Naive B cell (primary cell): ENCODE measurements at regions not wholly inside any gene's neighbourhood (a gene's known extent, or its start where the extent isn't known, plus 50 kb on each side); places are given as distances from the start of the nearest gene placed in this dataset.

ENCODE experiments used
- ATAC-seq, 2 donors: fragments of 150-1000 bp; cut with Tn5 transposase; 2 replicates each; pipeline ENCODE4 v1.10.0; 2021; ENCODE audit warnings: low read depth in 2 of 2, mild to moderate bottlenecking in 2 of 2, moderate library complexity in 2 of 2
- DNase-seq: peaks from one replicate; pipeline ENCODE4 v3.0.0; 2022
- H3K27ac Mint-ChIP-seq, 6 donors: one replicate each; pipeline ENCODE4 v1.8.0; 2020 to 2022; ENCODE audit warnings: mild to moderate bottlenecking in 6 of 6, mixed read lengths in 6 of 6, moderate library complexity in 5 of 6, inconsistent platforms in 2 of 6
- H3K27me3 Mint-ChIP-seq, 3 donors: one replicate each; pipeline ENCODE4 v1.8.0; 2021 to 2022; ENCODE audit warnings: mixed read lengths in 3 of 3, mild to moderate bottlenecking in 1 of 3
- H3K36me3 Mint-ChIP-seq, 2 donors: one replicate each; pipeline ENCODE4 v1.8.0; 2020 to 2022; ENCODE audit warnings: mixed read lengths in 2 of 2, inconsistent platforms in 1 of 2, mild to moderate bottlenecking in 1 of 2
- H3K4me1 Mint-ChIP-seq, 3 donors: one replicate each; pipeline ENCODE4 v1.8.0; 2020 to 2022; ENCODE audit warnings: mixed read lengths in 3 of 3, inconsistent platforms in 1 of 3, mild to moderate bottlenecking in 1 of 3, moderate library complexity in 1 of 3
- H3K4me3 Mint-ChIP-seq, 8 donors: one replicate each; pipeline ENCODE4 v1.8.0; 2020 to 2022; ENCODE audit warnings: mild to moderate bottlenecking in 8 of 8, mixed read lengths in 8 of 8, moderate library complexity in 8 of 8, inconsistent platforms in 2 of 8
- H3K9me3 Mint-ChIP-seq, 7 donors: one replicate each; pipeline ENCODE4 v1.8.0; 2020 to 2022; ENCODE audit warnings: mixed read lengths in 7 of 7, mild to moderate bottlenecking in 5 of 7, inconsistent platforms in 2 of 7, moderate library complexity in 1 of 7

DNA sequence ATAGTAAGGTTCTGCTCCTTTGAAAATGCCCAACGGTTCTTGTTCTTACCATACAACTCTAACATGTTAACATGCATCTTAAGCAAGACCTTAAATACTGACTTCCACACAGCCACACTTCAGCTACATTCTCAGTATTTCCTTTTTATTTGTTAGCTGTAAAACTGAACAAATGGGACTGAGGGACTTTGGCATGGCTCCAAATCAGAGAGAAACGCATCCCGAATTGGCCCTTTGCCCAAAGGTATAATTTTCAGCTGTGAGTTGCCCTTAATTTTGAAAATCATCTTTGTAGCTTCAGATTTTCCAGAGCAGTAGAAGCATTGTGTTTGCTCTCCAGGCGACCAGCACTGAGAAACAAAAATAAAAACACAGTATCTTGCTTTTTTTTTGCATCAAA lies 56.4 kb downstream of the NEUROD6 start:
- Mint-ChIP-seq H3K36me3 (no peaks in the 10 kb centered on the region), H3K4me1 (no peaks in the 10 kb centered on the region), H3K9me3 (peaks cover 0 to 9% (median 5%) of the 10 kb centered on the region in 7 donors), H3K27me3 (no peaks in the 10 kb centered on the region), H3K27ac (no peak overlapping the region), H3K4me3 (no peak overlapping the region)
- no peak for DNase-seq
- ATAC-seq: no peak

DNA sequence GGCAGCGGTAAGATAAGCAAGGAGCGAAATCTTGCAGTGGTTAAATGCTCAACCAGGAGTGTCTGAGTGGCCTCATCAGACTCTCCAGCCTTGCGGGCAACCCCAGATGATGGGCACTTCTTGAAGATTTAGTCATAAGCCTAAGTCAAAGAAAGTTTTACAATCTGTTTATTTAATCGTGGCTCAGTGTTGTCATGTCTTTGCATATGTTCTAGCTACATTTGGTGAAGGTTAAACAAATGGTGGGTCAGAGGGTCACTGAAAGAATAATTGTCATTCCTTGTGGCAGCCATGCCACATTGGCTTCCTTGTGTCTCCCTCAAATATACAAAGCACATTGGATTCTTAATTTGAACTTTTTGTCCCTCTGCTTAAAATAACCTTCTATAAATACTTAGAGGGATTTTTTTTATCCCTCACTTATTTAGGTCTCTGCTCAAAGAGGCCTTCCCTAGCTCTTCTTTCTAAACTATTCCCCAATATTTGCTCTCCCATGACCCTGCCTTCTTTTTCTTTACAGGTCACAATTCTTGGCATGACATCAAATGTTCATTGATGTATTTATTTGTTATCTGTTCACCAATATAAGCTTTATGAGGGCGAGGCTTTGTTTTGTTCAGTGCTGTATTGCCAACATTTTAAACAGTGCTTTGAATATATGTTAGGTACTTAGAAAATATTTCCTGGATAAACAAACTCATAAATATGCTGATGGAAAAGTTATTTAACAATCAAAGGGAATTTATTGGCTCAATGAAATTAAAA lies 68.7 kb downstream of the NEUROD6 start:
- no peaks in the 10 kb centered on the region for H3K36me3 Mint-ChIP-seq
- no peaks in the 10 kb centered on the region for H3K4me1 Mint-ChIP-seq
- H3K4me3 Mint-ChIP-seq: no peak overlapping the region
- ATAC-seq: no peak
- no peak overlapping the region for H3K27ac Mint-ChIP-seq
- H3K27me3 Mint-ChIP-seq: peaks cover 0 to 6% (median 4%) of the 10 kb centered on the region in 3 donors
- peaks cover 0 to 4% (median 0%) of the 10 kb centered on the region in 7 donors for H3K9me3 Mint-ChIP-seq
- no peak for DNase-seq

DNA sequence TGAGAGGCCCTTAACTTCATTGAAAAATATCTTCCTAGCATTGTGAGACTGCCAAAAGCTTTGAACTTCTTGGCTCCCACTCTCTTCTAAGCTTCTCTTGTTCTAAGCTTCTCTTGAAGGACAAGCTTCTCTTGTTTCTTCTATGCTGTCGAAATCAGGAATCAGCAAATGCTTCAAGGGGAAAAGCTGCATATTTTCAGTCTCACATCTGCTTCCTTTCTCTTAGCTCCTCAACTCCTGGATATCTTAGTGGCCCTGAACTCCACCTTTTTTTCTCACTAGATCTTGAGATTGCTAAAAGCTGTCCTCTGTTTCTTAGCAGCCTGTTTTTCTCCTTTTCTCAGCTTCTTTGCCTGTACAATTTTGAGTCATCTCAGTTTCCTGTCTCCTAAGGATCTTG lies 73.0 kb downstream of the NEUROD6 start:
- Mint-ChIP-seq H3K4me3 (no peak overlapping the region), H3K9me3 (peaks cover 0 to 8% (median 0%) of the 10 kb centered on the region in 7 donors), H3K36me3 (no peaks in the 10 kb centered on the region), H3K4me1 (no peaks in the 10 kb centered on the region), H3K27me3 (peaks cover 0 to 6% (median 4%) of the 10 kb centered on the region in 3 donors), H3K27ac (no peak overlapping the region)
- ATAC-seq (no peak), DNase-seq (no peak)

DNA sequence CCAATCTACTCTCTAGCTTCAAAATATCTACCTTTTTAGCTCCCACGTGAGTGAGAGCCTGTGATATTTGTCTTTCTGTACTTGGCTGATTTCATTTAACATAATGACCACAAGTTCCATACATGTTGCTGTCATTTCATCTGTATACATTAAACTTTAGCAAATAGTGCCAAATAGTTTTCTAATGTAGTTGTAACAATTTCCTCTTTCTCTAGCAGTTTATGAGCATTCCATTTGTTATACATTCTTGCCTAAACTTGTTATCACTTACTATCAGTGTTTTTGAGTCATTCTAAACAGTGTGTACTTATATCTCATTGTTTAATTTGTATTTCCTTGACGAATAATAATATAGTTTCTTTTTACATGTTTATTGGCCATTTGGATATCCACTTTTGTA lies 77.2 kb downstream of the NEUROD6 start:
- ATAC-seq: no peak
- DNase-seq: no peak
- H3K36me3 Mint-ChIP-seq: no peaks in the 10 kb centered on the region

GRCh38 chr7:31261341-31261740 lies 79.2 kb downstream of the NEUROD6 start:
- no peaks in the 10 kb centered on the region for H3K36me3 Mint-ChIP-seq
- H3K27ac Mint-ChIP-seq: no peak overlapping the region
- H3K9me3 Mint-ChIP-seq: peaks cover 0 to 4% (median 0%) of the 10 kb centered on the region in 7 donors
- DNase-seq (no peak), ATAC-seq (no peak)
- H3K4me3 Mint-ChIP-seq: no peak overlapping the region
- H3K4me1 Mint-ChIP-seq: no peaks in the 10 kb centered on the region
- H3K27me3 Mint-ChIP-seq: no peaks in the 10 kb centered on the region

More for the DNA sequence above, 77.2 kb downstream of the NEUROD6 start:
- Mint-ChIP-seq H3K27ac (no peak overlapping the region), H3K27me3 (no peaks in the 10 kb centered on the region), H3K9me3 (peaks cover 0 to 5% (median 0%) of the 10 kb centered on the region in 7 donors), H3K4me1 (no peaks in the 10 kb centered on the region), H3K4me3 (no peak overlapping the region)

DNA sequence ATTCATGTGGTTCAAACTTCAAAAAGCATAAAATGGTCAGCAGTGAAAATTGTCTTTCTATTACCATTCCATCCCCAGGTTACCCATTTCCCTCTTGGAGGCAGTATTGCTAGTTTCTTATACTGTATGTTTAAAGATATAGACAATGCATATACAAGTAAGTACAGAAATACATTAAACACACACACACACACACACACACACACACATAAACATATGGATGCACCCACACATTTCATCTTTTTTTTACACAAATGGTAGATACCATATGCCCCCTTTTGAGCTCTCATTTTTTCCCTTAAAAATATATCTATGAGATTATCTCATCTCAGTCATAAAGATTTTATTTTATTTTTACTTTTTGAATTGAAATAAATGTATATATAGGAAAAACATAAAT lies 79.7 kb downstream of the NEUROD6 start:
- H3K27me3 Mint-ChIP-seq: no peaks in the 10 kb centered on the region
- H3K4me1 Mint-ChIP-seq: no peaks in the 10 kb centered on the region
- peaks cover 0 to 4% (median 0%) of the 10 kb centered on the region in 7 donors for H3K9me3 Mint-ChIP-seq
- no peaks in the 10 kb centered on the region for H3K36me3 Mint-ChIP-seq
- DNase-seq (no peak), ATAC-seq (no peak)
- no peak overlapping the region for H3K4me3 Mint-ChIP-seq
- H3K27ac Mint-ChIP-seq: no peak overlapping the region

GRCh38 chr7:31258391-31258790 lies 82.1 kb downstream of the NEUROD6 start:
- DNase-seq (no peak), ATAC-seq (no peak)
- H3K4me3 Mint-ChIP-seq: no peak overlapping the region
- H3K27ac Mint-ChIP-seq: no peak overlapping the region
- H3K27me3 Mint-ChIP-seq: no peaks in the 10 kb centered on the region
- no peaks in the 10 kb centered on the region for H3K4me1 Mint-ChIP-seq
- H3K36me3 Mint-ChIP-seq: no peaks in the 10 kb centered on the region
- H3K9me3 Mint-ChIP-seq: peaks cover 0 to 4% (median 0%) of the 10 kb centered on the region in 7 donors

DNA sequence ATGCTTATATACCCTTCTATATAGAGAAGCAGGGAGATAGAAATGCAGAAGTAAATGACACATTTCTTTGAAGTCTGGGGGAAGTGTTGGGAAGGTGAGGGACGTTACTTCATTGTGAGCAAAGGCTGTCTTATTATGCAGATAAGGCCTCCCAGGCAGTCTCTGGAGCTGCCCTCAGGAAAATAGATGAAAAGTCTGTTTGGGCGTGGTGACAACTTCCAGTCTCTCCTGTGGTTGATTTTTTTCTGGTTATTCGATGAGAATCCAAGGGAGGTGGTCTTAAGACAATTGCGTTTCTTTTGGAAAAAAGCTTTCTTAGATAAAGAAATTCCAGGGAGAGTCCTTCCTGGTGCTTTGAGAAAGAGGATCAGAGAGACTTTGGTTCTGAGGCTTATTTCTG lies 84.0 kb downstream of the NEUROD6 start:
- H3K36me3 Mint-ChIP-seq: no peaks in the 10 kb centered on the region
- no peaks in the 10 kb centered on the region for H3K4me1 Mint-ChIP-seq
- no peak overlapping the region for H3K27ac Mint-ChIP-seq
- H3K27me3 Mint-ChIP-seq: no peaks in the 10 kb centered on the region
- DNase-seq (no peak), ATAC-seq (no peak)
- H3K9me3 Mint-ChIP-seq: peaks cover 0 to 3% (median 0%) of the 10 kb centered on the region in 7 donors
- H3K4me3 Mint-ChIP-seq: no peak overlapping the region

GRCh38 chr7:31254926-31255325 lies 85.6 kb downstream of the NEUROD6 start:
- ATAC-seq: no peak
- H3K27ac Mint-ChIP-seq: peak overlapping the region in 2 of 6 donors; percentile 20 to 79

DNA sequence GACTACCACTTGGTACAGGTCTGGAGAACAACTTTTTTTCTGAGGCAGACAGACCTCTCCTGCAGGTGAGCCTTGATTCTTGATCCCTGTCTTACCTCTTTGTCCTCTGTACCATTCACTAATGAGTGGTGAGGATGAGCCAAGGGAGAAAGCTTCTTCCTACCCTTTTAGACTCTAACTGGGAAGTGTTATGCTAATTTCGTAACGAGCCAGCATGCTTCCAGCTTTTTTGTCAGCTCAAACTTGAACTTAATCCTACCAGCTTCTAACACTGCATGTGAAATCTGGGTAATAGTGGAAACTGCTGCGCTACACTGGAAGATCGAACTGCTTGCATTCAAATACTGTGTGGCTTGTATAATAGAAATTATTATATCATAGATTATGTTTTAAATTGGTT lies 87.0 kb downstream of the NEUROD6 start:
- Mint-ChIP-seq H3K36me3 (no peaks in the 10 kb centered on the region), H3K4me3 (no peak overlapping the region), H3K9me3 (peaks cover 0 to 3% (median 0%) of the 10 kb centered on the region in 7 donors), H3K4me1 (no peaks in the 10 kb centered on the region), H3K27ac (no peak overlapping the region), H3K27me3 (peaks cover 0 to 13% (median 6%) of the 10 kb centered on the region in 3 donors)
- DNase-seq (no peak), ATAC-seq (no peak)

More at GRCh38 chr7:31254926-31255325, 85.6 kb downstream of the NEUROD6 start:
- H3K4me1 Mint-ChIP-seq: no peaks in the 10 kb centered on the region
- H3K27me3 Mint-ChIP-seq: no peaks in the 10 kb centered on the region
- no peak overlapping the region for H3K4me3 Mint-ChIP-seq
- H3K9me3 Mint-ChIP-seq: peaks cover 0 to 2% (median 0%) of the 10 kb centered on the region in 7 donors
- H3K36me3 Mint-ChIP-seq: no peaks in the 10 kb centered on the region
- DNase-seq: no peak

GRCh38 chr7:31251441-31251840 lies 89.1 kb downstream of the NEUROD6 start:
- Mint-ChIP-seq H3K27me3 (peaks cover 0 to 13% (median 6%) of the 10 kb centered on the region in 3 donors), H3K27ac (peak overlapping the region in 1 of 6 donors; percentile 58), H3K4me3 (no peak overlapping the region), H3K36me3 (no peaks in the 10 kb centered on the region), H3K9me3 (peaks cover 0 to 3% (median 0%) of the 10 kb centered on the region in 7 donors), H3K4me1 (no peaks in the 10 kb centered on the region)
- ATAC-seq (no peak), DNase-seq (no peak)

DNA sequence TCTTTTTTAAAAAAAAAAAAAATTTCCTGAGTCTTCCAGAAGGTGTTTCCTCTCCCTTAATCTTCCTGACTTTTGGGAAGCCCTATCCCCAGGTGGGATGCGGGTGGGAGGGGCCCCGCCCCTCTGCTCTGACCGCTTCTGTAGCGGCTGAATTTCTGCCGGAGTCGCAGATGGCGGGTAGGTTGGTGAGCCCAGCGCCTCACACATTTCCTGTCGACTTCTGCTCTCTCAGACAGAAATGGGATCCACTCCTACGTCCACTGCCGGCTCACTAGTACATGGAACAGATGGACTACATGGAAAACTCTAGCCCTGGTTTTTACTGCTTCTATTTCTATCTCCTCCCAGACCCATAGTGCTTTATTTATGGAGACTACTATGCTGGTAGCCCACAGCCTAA lies 90.9 kb downstream of the NEUROD6 start:
- no peaks in the 10 kb centered on the region for H3K36me3 Mint-ChIP-seq
- ATAC-seq (no peak), DNase-seq (no peak)
- no peak overlapping the region for H3K4me3 Mint-ChIP-seq
- no peak overlapping the region for H3K27ac Mint-ChIP-seq
- no peaks in the 10 kb centered on the region for H3K4me1 Mint-ChIP-seq
- H3K27me3 Mint-ChIP-seq: peaks cover 0 to 13% (median 10%) of the 10 kb centered on the region in 3 donors
- H3K9me3 Mint-ChIP-seq: peaks cover 0 to 3% (median 0%) of the 10 kb centered on the region in 7 donors

DNA sequence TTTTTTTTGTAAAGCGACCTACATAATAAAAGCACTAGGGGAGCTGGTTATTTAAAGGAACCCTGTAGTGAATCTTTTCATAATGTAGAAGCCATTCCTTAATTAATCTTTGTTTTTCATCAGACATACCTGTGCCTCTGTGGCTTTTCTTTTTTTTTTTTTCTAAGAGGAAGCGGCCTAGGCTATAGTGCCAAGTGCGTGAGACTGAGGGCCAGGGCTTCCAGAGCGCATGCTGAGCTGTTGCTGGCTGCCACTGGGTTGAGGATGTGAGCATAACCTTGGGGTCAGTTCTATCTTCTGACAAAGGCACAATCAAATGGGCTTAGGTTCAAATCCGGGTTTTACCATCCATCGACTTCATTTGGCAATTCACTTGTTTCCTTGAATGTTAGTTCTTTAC lies 103.7 kb downstream of the NEUROD6 start:
- Mint-ChIP-seq H3K9me3 (peaks cover 0 to 6% (median 2%) of the 10 kb centered on the region in 7 donors), H3K27ac (no peak overlapping the region), H3K36me3 (no peaks in the 10 kb centered on the region), H3K4me1 (no peaks in the 10 kb centered on the region), H3K4me3 (no peak overlapping the region), H3K27me3 (no peaks in the 10 kb centered on the region)
- ATAC-seq: no peak
- DNase-seq: no peak

DNA sequence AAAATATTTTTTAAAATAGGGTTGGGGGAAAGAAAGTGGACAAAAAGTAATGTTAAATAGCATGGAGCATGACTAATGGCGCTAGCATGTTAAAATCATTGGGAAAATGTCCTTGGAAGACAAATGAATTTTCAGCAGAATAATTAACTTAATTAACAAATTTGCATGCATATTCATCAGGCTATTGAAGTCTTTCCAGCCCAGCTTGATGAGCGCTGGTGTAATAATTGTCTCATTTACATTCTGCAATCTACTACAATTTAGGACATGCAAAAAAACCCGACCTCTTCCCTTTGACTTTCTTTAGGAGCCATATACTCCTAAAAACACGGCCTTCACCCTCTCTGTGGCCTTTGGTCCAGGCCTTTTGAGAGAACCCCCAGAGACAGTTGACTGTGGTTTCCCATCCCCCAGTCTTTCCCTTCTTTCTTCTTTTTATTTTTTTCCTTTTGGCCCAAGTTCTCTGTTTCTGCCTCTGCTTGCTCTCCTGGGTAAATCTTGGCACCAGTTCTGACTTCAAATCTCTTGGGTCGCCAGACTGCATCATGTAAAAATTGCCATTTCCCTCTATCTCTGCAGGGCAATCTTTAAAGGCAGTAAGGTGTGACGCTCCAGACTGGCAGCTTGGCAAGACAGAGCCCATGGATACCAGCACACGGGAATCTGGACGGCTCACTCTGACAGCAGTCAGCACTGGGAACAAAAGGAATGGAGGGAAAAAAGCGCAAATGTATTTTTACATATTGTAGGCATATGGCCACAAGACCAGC lies 105.5 kb downstream of the NEUROD6 start:
- Mint-ChIP-seq H3K4me1 (no peaks in the 10 kb centered on the region), H3K4me3 (no peak overlapping the region), H3K9me3 (peaks cover 0 to 6% (median 2%) of the 10 kb centered on the region in 7 donors), H3K27ac (no peak overlapping the region), H3K27me3 (no peaks in the 10 kb centered on the region), H3K36me3 (no peaks in the 10 kb centered on the region)
- DNase-seq (no peak), ATAC-seq (no peak)
